Mesothelial cell of epicardium (in vitro differentiated cells): ENCODE measurements at regions not wholly inside any gene's neighbourhood (a gene's known extent, or its start where the extent isn't known, plus 50 kb on each side); places are given as distances from the start of the nearest gene placed in this dataset.

ENCODE experiments used
- DNase-seq, 2 experiments: peaks; one replicate each; pipeline ENCODE4 v3.0.0; 2021; ENCODE audit warnings: low spot score in 2 of 2; ENCODE audit not compliant: unreplicated experiment in 2 of 2
- H3K27ac Mint-ChIP-seq: 2 replicates; pipeline ENCODE4 v1.8.0; 2021; ENCODE audit warnings: mixed read lengths
- H3K27me3 Mint-ChIP-seq: 2 replicates; pipeline ENCODE4 v1.8.0; 2021; ENCODE audit warnings: low read depth, mixed read lengths
- H3K36me3 Mint-ChIP-seq: 2 replicates; pipeline ENCODE4 v1.8.0; 2021; ENCODE audit warnings: mixed read lengths
- H3K4me1 Mint-ChIP-seq: 2 replicates; pipeline ENCODE4 v1.8.0; 2021; ENCODE audit warnings: mixed read lengths
- H3K4me3 Mint-ChIP-seq: 2 replicates; pipeline ENCODE4 v1.8.0; 2021; ENCODE audit warnings: mild to moderate bottlenecking, moderate library complexity, mixed read lengths
- H3K9me3 Mint-ChIP-seq: 2 replicates; pipeline ENCODE4 v1.8.0; 2021; ENCODE audit warnings: mixed read lengths
- TF ChIP-seq, protein P1 (sequence below): fragments of 200-600 bp; sonication (generic); IDR thresholded peaks from one replicate; pipeline ENCODE4 v1.5.0; 2021; ENCODE audit warnings: antibody characterized with exemption; ENCODE audit not compliant: unreplicated experiment

DNA sequence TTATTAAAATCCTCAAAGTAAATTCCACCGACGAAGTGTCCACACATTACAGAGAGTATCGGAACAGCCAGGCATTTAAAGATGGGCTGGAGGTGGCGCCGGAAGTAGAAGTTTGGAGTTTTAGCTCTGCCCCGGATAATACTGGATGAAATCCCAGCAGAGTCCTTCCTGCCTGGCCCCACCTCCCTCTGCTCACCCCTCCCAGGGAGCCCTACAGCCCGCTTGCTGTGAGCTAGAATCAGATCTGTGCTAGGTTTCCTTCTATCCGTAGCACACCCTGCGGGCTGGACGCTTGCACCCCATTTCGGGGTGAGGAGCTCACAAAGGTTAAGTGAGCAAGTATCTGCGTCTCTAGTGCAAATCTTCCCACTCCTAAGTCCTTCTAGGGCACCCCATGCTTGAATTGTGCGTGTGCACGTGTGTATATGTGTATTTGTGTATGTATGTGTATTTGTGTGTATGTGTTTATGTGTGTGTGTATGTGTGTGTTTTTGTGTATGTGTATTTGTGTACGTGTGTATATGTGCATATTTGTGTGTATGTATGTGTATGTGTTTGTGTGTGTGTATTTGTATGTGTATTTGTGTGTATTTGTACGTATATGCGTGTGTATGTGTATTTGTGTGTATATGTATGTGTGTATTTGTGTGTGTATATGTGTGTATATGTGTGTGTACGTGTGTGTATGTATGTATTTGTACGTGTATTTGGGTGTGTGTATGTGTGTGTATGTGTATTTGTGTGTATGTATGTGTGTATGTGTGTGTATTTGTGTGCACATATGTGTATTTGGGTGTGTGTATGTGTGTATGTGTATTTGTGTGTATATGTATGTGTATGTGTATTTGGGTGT is 61.4 kb downstream of the HAPSTR1 start:
- Mint-ChIP-seq H3K27ac (no peak overlapping the region), H3K36me3 (no peaks in the 10 kb centered on the region), H3K9me3 (peaks cover 4% of the 10 kb centered on the region), H3K27me3 (peaks cover 24% of the 10 kb centered on the region), H3K4me1 (no peaks in the 10 kb centered on the region), H3K4me3 (no peak overlapping the region)
- no peak for DNase-seq
- TF ChIP-seq, protein P1, sequence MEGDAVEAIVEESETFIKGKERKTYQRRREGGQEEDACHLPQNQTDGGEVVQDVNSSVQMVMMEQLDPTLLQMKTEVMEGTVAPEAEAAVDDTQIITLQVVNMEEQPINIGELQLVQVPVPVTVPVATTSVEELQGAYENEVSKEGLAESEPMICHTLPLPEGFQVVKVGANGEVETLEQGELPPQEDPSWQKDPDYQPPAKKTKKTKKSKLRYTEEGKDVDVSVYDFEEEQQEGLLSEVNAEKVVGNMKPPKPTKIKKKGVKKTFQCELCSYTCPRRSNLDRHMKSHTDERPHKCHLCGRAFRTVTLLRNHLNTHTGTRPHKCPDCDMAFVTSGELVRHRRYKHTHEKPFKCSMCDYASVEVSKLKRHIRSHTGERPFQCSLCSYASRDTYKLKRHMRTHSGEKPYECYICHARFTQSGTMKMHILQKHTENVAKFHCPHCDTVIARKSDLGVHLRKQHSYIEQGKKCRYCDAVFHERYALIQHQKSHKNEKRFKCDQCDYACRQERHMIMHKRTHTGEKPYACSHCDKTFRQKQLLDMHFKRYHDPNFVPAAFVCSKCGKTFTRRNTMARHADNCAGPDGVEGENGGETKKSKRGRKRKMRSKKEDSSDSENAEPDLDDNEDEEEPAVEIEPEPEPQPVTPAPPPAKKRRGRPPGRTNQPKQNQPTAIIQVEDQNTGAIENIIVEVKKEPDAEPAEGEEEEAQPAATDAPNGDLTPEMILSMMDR, result no peak

DNA sequence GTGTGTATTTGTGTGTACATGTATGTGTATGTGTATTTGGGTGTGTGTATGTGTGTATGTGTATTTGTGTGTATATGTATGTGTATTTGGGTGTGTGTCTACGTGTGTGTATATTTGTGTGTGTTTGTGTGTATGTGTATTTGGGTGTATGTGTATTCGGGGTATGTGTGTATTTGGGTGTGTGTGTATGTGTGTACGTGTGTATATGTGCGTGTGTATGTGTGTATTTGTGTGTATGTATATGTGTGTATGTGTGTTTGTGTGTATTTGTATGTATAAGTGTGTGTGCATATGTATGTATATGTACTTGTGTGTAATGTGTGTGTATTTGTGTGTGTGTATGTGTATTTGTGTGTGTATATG is 62.0 kb downstream of the HAPSTR1 start:
- Mint-ChIP-seq H3K27ac (no peak overlapping the region), H3K4me1 (no peaks in the 10 kb centered on the region), H3K27me3 (peaks cover 24% of the 10 kb centered on the region), H3K36me3 (no peaks in the 10 kb centered on the region), H3K9me3 (peaks cover 4% of the 10 kb centered on the region), H3K4me3 (no peak overlapping the region)
- TF ChIP-seq, protein P1, result no peak
- DNase-seq, result no peak

DNA sequence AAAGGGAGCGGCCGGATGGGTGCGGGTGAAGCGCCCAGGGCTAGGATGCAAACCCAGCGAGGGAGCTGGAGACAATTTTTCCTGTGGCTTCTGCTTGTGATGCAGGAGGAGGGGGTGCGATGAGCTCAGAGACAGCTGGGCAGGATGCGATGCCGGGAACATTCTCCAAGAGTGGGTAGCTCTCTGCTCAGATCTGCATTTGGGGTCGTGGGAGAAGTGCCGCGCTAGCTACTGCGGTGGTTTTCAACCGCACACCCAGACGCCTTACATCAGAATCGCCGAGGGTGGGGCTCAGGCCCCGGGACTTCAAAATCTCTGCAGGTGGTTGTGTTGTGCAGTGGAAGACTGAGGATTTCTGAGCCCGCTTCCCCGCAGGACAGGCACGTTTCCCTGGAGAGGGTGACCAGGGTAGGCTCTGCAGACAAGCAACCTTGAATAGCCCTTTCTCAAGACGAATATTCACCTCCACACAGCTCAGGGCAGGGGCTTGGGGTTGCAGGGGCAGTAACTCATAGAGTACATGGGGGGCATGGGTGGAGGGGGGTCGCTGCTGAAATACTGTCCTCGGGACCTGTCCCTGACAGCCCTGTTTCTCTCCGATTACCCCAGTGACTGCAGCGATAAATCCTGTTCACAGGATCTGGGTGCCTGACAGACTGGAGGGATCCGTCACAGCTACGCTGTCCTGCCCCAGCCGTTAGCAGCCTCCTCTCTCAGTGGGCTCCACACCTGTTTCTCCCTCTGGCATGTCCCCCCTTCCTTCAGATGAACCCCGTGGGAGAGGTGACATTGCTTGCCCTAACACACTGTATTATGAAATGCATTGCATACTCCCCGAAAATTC is 63.3 kb downstream of the HAPSTR1 start:
- no peak overlapping the region for H3K27ac Mint-ChIP-seq
- DNase-seq, result no peak
- H3K27me3 Mint-ChIP-seq, result peaks cover 24% of the 10 kb centered on the region
- TF ChIP-seq, protein P1, result no peak
- no peaks in the 10 kb centered on the region for H3K4me1 Mint-ChIP-seq
- H3K4me3 Mint-ChIP-seq, result no peak overlapping the region
- H3K9me3 Mint-ChIP-seq, result peaks cover 4% of the 10 kb centered on the region
- no peaks in the 10 kb centered on the region for H3K36me3 Mint-ChIP-seq

DNA sequence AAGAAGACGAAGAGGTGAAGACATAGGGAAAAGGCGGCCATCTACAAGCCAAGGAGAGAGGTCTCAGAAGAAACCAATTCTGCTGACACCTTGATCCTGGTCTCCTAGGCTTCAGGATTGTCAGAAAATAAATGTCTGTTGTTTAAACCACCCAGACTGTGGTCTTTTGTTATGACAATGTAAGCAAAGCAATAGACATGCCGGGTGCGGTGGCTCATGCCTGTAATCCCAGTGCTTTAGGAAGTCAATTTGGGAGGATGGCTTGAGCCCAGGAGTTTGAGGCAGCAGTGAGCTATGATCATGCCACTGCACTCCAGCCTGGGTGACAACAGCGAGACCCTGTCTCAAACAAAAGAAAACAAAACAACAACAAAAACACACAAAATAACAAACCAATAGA is 64.4 kb downstream of the HAPSTR1 start:
- DNase-seq, result no peak
- Mint-ChIP-seq H3K27ac (no peak overlapping the region), H3K4me3 (no peak overlapping the region), H3K4me1 (no peaks in the 10 kb centered on the region), H3K9me3 (peaks cover 4% of the 10 kb centered on the region), H3K27me3 (peaks cover 24% of the 10 kb centered on the region), H3K36me3 (no peaks in the 10 kb centered on the region)
- TF ChIP-seq, protein P1, result no peak

DNA sequence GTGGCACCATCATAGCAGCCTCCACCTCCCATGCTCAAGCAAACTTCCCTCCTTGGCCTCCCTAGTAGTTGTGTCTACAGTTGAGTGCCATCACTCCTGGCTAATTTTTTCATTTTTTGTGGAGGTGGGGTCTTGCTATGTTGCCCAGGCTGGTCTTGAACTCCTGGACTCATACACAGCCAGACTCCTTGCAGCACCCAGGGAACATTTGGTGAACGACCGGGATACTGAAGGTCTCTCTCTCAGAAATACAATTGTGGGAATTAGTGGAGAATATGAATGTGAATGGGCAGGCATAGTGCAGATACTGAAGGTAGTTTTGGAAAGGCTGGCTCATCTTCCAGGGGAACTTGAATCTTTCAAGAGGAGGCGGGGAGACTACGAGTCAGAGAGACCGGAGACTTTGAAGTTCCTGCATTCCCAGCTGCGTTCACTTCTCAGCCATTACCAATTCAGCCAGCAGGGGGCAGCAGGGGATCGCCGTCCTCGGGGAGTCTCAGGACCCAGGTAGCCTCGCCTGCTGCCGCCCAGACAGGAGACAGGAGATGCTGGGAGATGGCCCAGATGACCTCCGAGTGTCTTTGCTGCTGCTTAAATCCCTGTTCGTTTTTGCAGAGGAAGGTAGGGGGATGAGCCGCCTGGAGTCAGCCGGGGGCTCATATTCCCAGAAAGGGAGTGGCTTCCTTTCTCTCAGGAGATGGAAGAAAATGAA is 68.6 kb downstream of the HAPSTR1 start:
- Mint-ChIP-seq H3K4me1 (no peaks in the 10 kb centered on the region), H3K36me3 (no peaks in the 10 kb centered on the region), H3K4me3 (no peak overlapping the region), H3K9me3 (no peaks in the 10 kb centered on the region), H3K27me3 (peaks cover 14% of the 10 kb centered on the region), H3K27ac (no peak overlapping the region)
- peak; percentile 40 to 73 for DNase-seq
- TF ChIP-seq, protein P1, result peak; percentile 26
